ENCODE measurements at regions not wholly inside any gene's neighbourhood (a gene's known extent, or its start where the extent isn't known, plus 50 kb on each side); places are given as distances from the start of the nearest gene placed in this dataset.
"Not testable (repeated sequence)": the region's sequence is repeated elsewhere in the genome, so short reads cannot be mapped to it uniquely, and the experiment has no call there.

DNA sequence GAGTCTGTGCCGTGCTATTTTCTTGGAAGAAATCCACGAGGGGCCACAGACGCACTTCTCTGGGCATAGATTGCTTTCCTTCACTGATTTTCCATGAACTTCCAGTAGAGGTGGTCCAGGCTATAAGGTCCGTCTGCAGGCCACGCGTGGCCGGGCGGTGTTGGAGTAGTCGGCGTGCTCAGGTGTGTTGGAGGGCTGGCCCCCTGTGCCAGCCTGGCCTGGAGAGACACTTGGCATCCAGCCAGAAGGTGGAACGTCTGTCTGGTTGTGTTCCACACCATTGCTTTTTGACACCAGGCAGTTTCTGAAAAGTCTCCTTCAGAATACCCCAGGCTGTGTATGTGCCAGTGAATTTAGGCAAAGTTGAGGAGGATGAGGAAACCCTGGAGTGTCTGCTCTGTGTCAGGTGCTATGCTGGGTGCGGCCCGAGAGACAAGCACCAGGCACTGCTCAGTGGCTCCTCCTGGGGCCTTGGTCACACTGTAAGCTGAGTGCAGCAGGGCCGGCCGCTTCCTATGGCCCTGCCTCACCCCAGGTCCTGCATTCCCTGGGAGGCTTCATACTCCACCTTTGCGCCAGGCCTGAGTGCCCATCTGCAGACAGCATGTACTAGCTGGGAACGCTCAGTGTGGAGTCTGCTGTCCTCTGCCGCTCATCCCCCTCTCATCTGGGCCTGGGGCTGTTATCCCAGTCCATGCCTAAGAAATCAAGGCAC, 52.1 kb upstream of the TAMM41 start:
- DNase-seq (ENCODE audit: extremely low spot score) = no peak
- TF ChIP-seq ARNT (IDR thresholded peaks at IDR 0.05) (no peak), FOXK2 (IDR thresholded peaks at IDR 0.05) (no peak), ELF4 (IDR thresholded peaks at IDR 0.05) (no peak), FOXM1 (IDR thresholded peaks at IDR 0.05; ENCODE audit: borderline replicate concordance) (no peak)
- CTCF ChIA-PET = no interaction called here
- POLR2A ChIA-PET = no interaction called here

DNA sequence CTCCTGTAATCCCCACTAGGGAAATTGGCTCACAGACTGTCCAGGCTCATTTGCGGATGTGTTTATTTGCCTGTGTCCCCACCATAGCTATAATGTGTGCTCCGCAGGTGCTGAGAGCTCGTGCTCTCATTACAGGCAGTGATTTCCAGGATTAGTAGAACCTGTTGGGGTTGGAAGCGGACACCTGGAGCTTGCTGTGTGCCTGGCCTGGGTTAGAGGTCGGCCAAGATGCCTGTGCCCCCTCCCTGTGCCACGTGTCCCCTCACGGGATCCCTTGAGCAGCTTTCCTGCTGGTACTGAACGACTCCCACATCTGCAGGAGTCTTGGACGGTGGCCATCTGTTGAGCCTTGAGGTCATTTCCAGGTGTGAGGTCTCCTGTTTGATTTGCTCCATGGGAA, 52.7 kb upstream of the TAMM41 start:
- POLR2A ChIA-PET, CTCF ChIA-PET: not testable (repeated sequence)

GRCh38 chr3:11899826-11900225, 53.1 kb upstream of the TAMM41 start:
- DNase-seq (ENCODE audit: extremely low spot score) = no peak
- ChIA-PET CTCF (no interaction called here), POLR2A (no interaction called here)
- TF ChIP-seq FOXA1 (IDR thresholded peaks at IDR 0.05) (no peak), ARNT (IDR thresholded peaks at IDR 0.05) (no peak), SUZ12 (IDR thresholded peaks at IDR 0.05) (no peak), LEF1 (IDR thresholded peaks at IDR 0.05; ENCODE audit: borderline replicate concordance) (no peak), FOXM1 (IDR thresholded peaks at IDR 0.05; ENCODE audit: borderline replicate concordance) (no peak), HDGF (IDR thresholded peaks at IDR 0.05; ENCODE audit: borderline replicate concordance) (no peak), L3MBTL2 (conservative IDR thresholded peaks at IDR 0.05) (no peak), TARDBP (IDR thresholded peaks at IDR 0.05) (no peak), ZNF384 (IDR thresholded peaks at IDR 0.05) (no peak), SP1 (IDR thresholded peaks at IDR 0.05) (no peak), BHLHE40 (IDR thresholded peaks at IDR 0.05; ENCODE audit: borderline replicate concordance) (no peak)
- TF ChIP-seq, protein P1, sequence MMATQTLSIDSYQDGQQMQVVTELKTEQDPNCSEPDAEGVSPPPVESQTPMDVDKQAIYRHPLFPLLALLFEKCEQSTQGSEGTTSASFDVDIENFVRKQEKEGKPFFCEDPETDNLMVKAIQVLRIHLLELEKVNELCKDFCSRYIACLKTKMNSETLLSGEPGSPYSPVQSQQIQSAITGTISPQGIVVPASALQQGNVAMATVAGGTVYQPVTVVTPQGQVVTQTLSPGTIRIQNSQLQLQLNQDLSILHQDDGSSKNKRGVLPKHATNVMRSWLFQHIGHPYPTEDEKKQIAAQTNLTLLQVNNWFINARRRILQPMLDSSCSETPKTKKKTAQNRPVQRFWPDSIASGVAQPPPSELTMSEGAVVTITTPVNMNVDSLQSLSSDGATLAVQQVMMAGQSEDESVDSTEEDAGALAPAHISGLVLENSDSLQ (IDR thresholded peaks at IDR 0.05) = no peak

More for the DNA sequence above, 52.7 kb upstream of the TAMM41 start:
- not testable (repeated sequence) for DNase-seq (ENCODE audit: extremely low spot score)

DNA sequence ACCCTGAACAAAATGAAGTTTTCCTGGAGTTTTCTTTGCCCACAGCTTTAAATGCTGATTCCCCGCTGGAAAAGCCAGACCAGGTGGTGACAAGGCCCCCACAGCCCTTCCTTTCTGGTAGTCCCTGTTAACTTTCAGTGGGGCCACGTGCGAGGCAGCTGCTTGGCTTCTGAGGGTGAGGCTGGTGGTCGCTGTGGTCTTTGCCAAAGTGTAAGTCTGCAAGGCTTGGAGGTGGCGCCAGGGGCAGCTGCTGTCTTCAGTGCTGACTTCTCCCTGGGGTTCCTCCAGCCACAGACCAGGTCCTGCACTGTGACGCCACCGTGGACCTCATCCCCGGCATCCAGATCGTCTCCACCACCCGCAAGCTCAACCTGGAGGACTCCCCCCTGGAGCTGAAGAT, 54.1 kb upstream of the TAMM41 start:
- CTCF ChIA-PET = no interaction called here
- POLR2A ChIA-PET = no interaction called here
- TF ChIP-seq FOXA1 (IDR thresholded peaks at IDR 0.05) = no peak
- no peak for TF ChIP-seq FOXK2 (IDR thresholded peaks at IDR 0.05)
- no peak for TF ChIP-seq L3MBTL2 (conservative IDR thresholded peaks at IDR 0.05)
- TF ChIP-seq LEF1 (IDR thresholded peaks at IDR 0.05; ENCODE audit: borderline replicate concordance) = no peak
- TF ChIP-seq TARDBP (IDR thresholded peaks at IDR 0.05) = no peak
- TF ChIP-seq, protein P1 (IDR thresholded peaks at IDR 0.05) = no peak
- TF ChIP-seq HDGF (IDR thresholded peaks at IDR 0.05; ENCODE audit: borderline replicate concordance) = no peak
- TF ChIP-seq CTBP1 (IDR thresholded peaks at IDR 0.05; ENCODE audit: borderline replicate concordance) = no peak
- no peak for TF ChIP-seq BHLHE40 (IDR thresholded peaks at IDR 0.05; ENCODE audit: borderline replicate concordance)
- no peak for TF ChIP-seq SP1 (IDR thresholded peaks at IDR 0.05)
- TF ChIP-seq FOXM1 (IDR thresholded peaks at IDR 0.05; ENCODE audit: borderline replicate concordance) = no peak
- TF ChIP-seq NFRKB (IDR thresholded peaks at IDR 0.05) = no peak
- TF ChIP-seq ZNF384 (IDR thresholded peaks at IDR 0.05) = no peak
- no peak for TF ChIP-seq ARNT (IDR thresholded peaks at IDR 0.05)
- no peak for TF ChIP-seq ELF4 (IDR thresholded peaks at IDR 0.05)
- no peak for TF ChIP-seq SUZ12 (IDR thresholded peaks at IDR 0.05)
- no peak for DNase-seq (ENCODE audit: extremely low spot score)

DNA sequence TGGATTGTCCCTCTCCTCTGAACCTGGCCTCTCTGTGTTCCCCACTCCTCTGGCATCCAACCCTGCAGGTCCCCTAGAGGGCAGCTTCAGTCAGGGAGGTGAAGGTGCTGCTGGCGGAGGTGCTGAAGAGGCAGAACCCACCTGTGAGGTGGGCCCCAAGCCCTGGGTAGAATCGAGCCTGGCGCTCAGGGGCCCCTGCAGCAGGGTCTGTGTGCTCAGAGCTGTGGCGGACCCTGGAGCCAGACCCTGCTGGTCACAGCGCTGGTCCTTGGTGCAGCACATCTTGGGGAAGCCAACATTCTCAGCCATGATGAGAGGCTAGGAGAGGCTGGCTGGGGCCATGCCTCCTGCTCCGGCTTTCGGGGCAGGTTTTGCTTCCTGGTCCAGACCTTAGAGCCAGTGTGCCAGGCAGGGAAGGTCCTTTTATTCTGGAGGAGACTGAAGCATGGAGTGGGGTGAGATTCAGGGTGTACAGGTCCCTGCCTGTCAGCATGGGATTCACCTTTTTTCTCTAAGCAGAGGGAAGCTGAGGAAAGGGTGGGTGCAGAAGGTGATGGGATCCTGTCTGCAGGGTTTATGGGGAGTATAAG, 54.7 kb upstream of the TAMM41 start:
- CTCF ChIA-PET = no interaction called here
- POLR2A ChIA-PET = no interaction called here
- DNase-seq (ENCODE audit: extremely low spot score) = no peak
- TF ChIP-seq L3MBTL2 (conservative IDR thresholded peaks at IDR 0.05) (no peak), CTBP1 (IDR thresholded peaks at IDR 0.05; ENCODE audit: borderline replicate concordance) (no peak)

DNA sequence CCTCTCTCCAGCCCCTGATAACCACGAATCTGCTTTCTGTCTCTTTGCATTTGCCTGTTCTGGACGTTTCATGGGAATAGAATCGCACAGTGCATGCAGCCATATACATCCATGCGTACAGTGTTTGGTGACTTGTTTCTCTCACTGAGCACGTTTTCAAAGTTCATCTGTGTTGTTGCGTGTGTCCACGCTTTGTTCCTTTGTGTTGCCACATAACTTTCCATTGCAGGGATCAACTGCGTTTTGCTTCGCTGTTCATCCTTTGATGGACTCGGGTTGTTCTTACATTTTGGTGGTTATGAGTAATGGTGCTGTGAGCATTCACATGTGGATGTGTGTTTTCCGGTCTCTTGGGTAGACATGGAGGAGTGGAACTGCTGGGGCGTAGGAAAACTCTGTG, 56.4 kb upstream of the TAMM41 start:
- POLR2A ChIA-PET = no interaction called here
- TF ChIP-seq SP1 (IDR thresholded peaks at IDR 0.05) (no peak), CTBP1 (IDR thresholded peaks at IDR 0.05; ENCODE audit: borderline replicate concordance) (no peak), ARNT (IDR thresholded peaks at IDR 0.05) (no peak), FOXM1 (IDR thresholded peaks at IDR 0.05; ENCODE audit: borderline replicate concordance) (no peak), TARDBP (IDR thresholded peaks at IDR 0.05) (no peak), L3MBTL2 (conservative IDR thresholded peaks at IDR 0.05) (no peak), HDGF (IDR thresholded peaks at IDR 0.05; ENCODE audit: borderline replicate concordance) (no peak), ELF4 (IDR thresholded peaks at IDR 0.05) (no peak), FOXA1 (IDR thresholded peaks at IDR 0.05) (no peak), ZNF384 (IDR thresholded peaks at IDR 0.05) (no peak), FOXK2 (IDR thresholded peaks at IDR 0.05) (no peak), NFRKB (IDR thresholded peaks at IDR 0.05) (no peak), SUZ12 (IDR thresholded peaks at IDR 0.05) (no peak), BHLHE40 (IDR thresholded peaks at IDR 0.05; ENCODE audit: borderline replicate concordance) (no peak), LEF1 (IDR thresholded peaks at IDR 0.05; ENCODE audit: borderline replicate concordance) (no peak)
- TF ChIP-seq, protein P1 (IDR thresholded peaks at IDR 0.05) = no peak

More for the DNA sequence above, 56.4 kb upstream of the TAMM41 start:
- CTCF ChIA-PET = no interaction called here
- DNase-seq (ENCODE audit: extremely low spot score) = no peak
